ENCODE measurements at regions not wholly inside any gene's neighbourhood (a gene's known extent, or its start where the extent isn't known, plus 50 kb on each side); places are given as distances from the start of the nearest gene placed in this dataset.

DNA sequence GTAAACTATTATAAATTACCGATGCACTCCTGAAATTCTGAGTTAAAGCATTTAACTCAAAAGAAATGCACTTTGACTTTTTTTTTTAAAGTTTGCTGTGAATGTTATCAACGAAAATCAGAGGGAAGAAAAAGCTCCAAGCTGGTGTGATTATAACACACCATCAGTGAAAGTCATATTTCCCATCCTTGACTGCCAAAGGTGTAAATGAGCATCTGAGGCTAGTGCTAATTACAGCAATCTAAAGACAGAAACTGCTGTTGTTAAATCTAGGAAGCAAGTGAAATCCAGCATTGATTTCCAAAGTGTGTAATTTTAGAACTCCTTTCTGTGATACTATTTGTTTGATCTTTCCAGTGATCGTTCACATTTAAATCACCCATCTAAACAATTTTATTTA, 1538.8 kb downstream of the TECRL start:
- no peak overlapping the region for H3K27ac ChIP-seq (ENCODE audit: low read depth, low read length)

GRCh38 chr4:62865261-62865660, 1544.0 kb downstream of the TECRL start:
- no peaks in the 10 kb centered on the region for H3K27me3 ChIP-seq (ENCODE audit: insufficient read depth, low read length)
- no peaks in the 10 kb centered on the region for H3K4me1 ChIP-seq (ENCODE audit: control insufficient read depth, insufficient read depth, low read length, unreplicated experiment)
- no peak overlapping the region for H3K27ac ChIP-seq (ENCODE audit: low read depth, low read length)
- no peak overlapping the region for H2AFZ ChIP-seq (ENCODE audit: low read length, unreplicated experiment)
- no peaks in the 10 kb centered on the region for H3K36me3 ChIP-seq (ENCODE audit: insufficient read depth, low read length)
- H3K4me3 ChIP-seq (ENCODE audit: low read depth, low read length), result no peak overlapping the region
- H3K79me2 ChIP-seq (ENCODE audit: control insufficient read depth, insufficient read depth, low read length, unreplicated experiment), result no peaks in the 10 kb centered on the region

More for the DNA sequence above, 1538.8 kb downstream of the TECRL start:
- Histone ChIP-seq H3K4me1 (ENCODE audit: control insufficient read depth, insufficient read depth, low read length, unreplicated experiment) (no peaks in the 10 kb centered on the region), H2AFZ (ENCODE audit: low read length, unreplicated experiment) (no peak overlapping the region), H3K27me3 (ENCODE audit: insufficient read depth, low read length) (no peaks in the 10 kb centered on the region), H3K79me2 (ENCODE audit: control insufficient read depth, insufficient read depth, low read length, unreplicated experiment) (no peaks in the 10 kb centered on the region), H3K4me3 (ENCODE audit: low read depth, low read length) (no peak overlapping the region), H3K36me3 (ENCODE audit: insufficient read depth, low read length) (no peaks in the 10 kb centered on the region)

GRCh38 chr4:62849696-62850095, 1559.6 kb downstream of the TECRL start:
- H3K4me1 ChIP-seq (ENCODE audit: control insufficient read depth, insufficient read depth, low read length, unreplicated experiment), result no peaks in the 10 kb centered on the region
- H3K27me3 ChIP-seq (ENCODE audit: insufficient read depth, low read length), result no peaks in the 10 kb centered on the region
- H3K79me2 ChIP-seq (ENCODE audit: control insufficient read depth, insufficient read depth, low read length, unreplicated experiment), result no peaks in the 10 kb centered on the region
- no peak overlapping the region for H3K27ac ChIP-seq (ENCODE audit: low read depth, low read length)
- H3K36me3 ChIP-seq (ENCODE audit: insufficient read depth, low read length), result no peaks in the 10 kb centered on the region
- H3K4me3 ChIP-seq (ENCODE audit: low read depth, low read length), result no peak overlapping the region
- no peak overlapping the region for H2AFZ ChIP-seq (ENCODE audit: low read length, unreplicated experiment)

- Histone ChIP-seq H2AFZ (ENCODE audit: low read length, unreplicated experiment) (no peak overlapping the region), H3K36me3 (ENCODE audit: insufficient read depth, low read length) (no peaks in the 10 kb centered on the region), H3K79me2 (ENCODE audit: control insufficient read depth, insufficient read depth, low read length, unreplicated experiment) (no peaks in the 10 kb centered on the region), H3K4me3 (ENCODE audit: low read depth, low read length) (no peak overlapping the region), H3K27me3 (ENCODE audit: insufficient read depth, low read length) (no peaks in the 10 kb centered on the region), H3K4me1 (ENCODE audit: control insufficient read depth, insufficient read depth, low read length, unreplicated experiment) (no peaks in the 10 kb centered on the region), H3K27ac (ENCODE audit: low read depth, low read length) (no peak overlapping the region)
Observed at GRCh38 chr4:62835631-62836030, 1573.6 kb downstream of the TECRL start.

GRCh38 chr4:62822306-62822705, 1586.9 kb downstream of the TECRL start:
- H3K27me3 ChIP-seq (ENCODE audit: insufficient read depth, low read length), result no peaks in the 10 kb centered on the region
- H3K4me1 ChIP-seq (ENCODE audit: control insufficient read depth, insufficient read depth, low read length, unreplicated experiment), result no peaks in the 10 kb centered on the region
- no peak overlapping the region for H3K27ac ChIP-seq (ENCODE audit: low read depth, low read length)

DNA sequence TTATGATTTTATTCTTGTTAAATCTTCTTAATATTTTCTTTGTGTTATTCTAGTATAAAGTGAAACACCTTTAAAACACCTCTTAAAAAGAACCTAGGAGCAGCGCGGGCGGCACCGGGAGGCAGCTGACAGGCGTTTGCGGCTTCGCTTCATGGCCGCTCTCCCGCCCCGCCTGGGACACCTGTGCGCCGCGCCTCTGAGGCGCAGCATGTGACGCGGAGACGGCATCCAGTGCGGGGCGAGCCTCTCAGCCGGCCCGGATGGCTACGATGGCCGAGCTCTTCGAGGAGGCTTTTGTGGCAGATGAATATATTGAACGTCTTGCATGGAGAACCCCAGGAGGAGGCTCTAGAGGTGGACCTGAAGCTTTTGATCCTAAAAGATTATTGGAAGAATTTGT, 1592.7 kb downstream of the TECRL start:
- Histone ChIP-seq H3K79me2 (ENCODE audit: control insufficient read depth, insufficient read depth, low read length, unreplicated experiment) (no peaks in the 10 kb centered on the region), H3K36me3 (ENCODE audit: insufficient read depth, low read length) (no peaks in the 10 kb centered on the region), H3K27me3 (ENCODE audit: insufficient read depth, low read length) (no peaks in the 10 kb centered on the region), H3K27ac (ENCODE audit: low read depth, low read length) (no peak overlapping the region), H3K4me3 (ENCODE audit: low read depth, low read length) (no peak overlapping the region), H2AFZ (ENCODE audit: low read length, unreplicated experiment) (no peak overlapping the region), H3K4me1 (ENCODE audit: control insufficient read depth, insufficient read depth, low read length, unreplicated experiment) (no peaks in the 10 kb centered on the region)

More at GRCh38 chr4:62822306-62822705, 1586.9 kb downstream of the TECRL start:
- Histone ChIP-seq H3K36me3 (ENCODE audit: insufficient read depth, low read length) (no peaks in the 10 kb centered on the region), H3K79me2 (ENCODE audit: control insufficient read depth, insufficient read depth, low read length, unreplicated experiment) (no peaks in the 10 kb centered on the region), H3K4me3 (ENCODE audit: low read depth, low read length) (no peak overlapping the region), H2AFZ (ENCODE audit: low read length, unreplicated experiment) (no peak overlapping the region)

DNA sequence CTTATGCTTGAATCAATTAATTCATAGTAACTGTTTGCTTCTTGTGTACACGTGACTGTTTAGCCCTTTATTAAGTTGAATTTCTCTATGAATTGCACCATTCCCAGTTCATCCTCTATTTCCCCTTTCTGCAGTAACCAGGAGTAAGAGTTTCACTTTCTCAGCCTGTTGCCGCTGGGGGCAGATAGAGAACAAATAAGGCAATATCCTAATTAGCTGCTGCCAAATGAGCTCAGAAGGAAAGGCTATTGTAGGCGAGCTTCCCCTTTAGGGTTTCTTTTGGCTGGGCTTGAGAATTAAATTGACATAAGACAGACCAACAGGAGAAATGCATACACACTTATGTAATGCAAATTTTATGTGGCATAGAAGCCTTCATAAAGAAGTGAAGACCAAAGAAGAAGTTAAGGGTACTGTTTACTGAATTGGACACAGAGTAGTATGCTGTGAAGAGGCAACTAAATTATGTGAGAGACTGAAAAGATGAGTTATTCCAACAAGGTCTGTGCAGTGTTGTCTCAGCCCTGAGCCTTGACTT, 1594.7 kb downstream of the TECRL start:
- Histone ChIP-seq H3K27ac (ENCODE audit: low read depth, low read length) (no peak overlapping the region), H3K79me2 (ENCODE audit: control insufficient read depth, insufficient read depth, low read length, unreplicated experiment) (no peaks in the 10 kb centered on the region), H3K36me3 (ENCODE audit: insufficient read depth, low read length) (no peaks in the 10 kb centered on the region), H2AFZ (ENCODE audit: low read length, unreplicated experiment) (no peak overlapping the region), H3K27me3 (ENCODE audit: insufficient read depth, low read length) (no peaks in the 10 kb centered on the region), H3K4me3 (ENCODE audit: low read depth, low read length) (no peak overlapping the region), H3K4me1 (ENCODE audit: control insufficient read depth, insufficient read depth, low read length, unreplicated experiment) (no peaks in the 10 kb centered on the region)

DNA sequence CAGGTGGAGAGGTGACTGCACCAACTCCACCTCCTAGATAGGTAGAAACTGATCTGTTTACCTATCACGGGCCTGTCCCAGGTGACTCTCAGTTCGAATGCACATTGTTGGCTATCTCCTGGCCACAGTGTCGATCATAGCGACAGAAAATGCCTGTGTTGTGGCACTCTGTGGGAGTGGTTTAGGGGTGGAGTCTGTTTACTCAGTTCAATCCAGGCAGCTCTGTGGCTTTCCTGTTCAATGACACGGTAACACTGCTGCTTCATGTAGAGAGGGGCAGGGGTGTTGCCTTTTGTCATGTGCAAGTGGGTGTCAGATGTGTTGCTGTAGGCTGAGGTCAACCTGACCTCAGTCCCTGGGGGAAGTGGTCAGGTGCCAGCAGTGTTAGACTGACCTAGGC, 1602.4 kb downstream of the TECRL start:
- Histone ChIP-seq H3K27ac (ENCODE audit: low read depth, low read length) (no peak overlapping the region), H3K79me2 (ENCODE audit: control insufficient read depth, insufficient read depth, low read length, unreplicated experiment) (no peaks in the 10 kb centered on the region), H2AFZ (ENCODE audit: low read length, unreplicated experiment) (no peak overlapping the region), H3K4me1 (ENCODE audit: control insufficient read depth, insufficient read depth, low read length, unreplicated experiment) (no peaks in the 10 kb centered on the region), H3K4me3 (ENCODE audit: low read depth, low read length) (no peak overlapping the region), H3K27me3 (ENCODE audit: insufficient read depth, low read length) (no peaks in the 10 kb centered on the region), H3K36me3 (ENCODE audit: insufficient read depth, low read length) (no peaks in the 10 kb centered on the region)

DNA sequence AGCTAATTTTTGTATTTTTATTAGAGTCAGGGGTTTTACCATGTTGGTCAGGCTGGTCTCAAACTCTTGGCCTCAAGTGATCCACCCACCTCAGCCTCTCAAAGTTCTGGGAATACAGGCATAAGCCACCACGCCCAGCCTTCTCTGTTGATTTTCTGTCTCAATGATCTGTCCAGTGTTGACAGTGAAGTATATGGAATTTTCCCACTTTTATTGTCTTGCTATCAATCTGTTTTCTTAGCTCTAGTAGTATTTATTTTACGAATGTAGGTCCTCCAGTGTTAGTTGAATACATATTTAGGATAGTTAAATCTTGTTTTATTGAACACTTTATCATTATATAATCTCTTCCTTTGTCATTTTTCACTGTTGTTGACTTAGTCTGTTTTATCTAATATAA, 1603.9 kb downstream of the ADGRL3 start:
- Histone ChIP-seq H3K4me3 (ENCODE audit: low read depth, low read length) (no peak overlapping the region), H3K27ac (ENCODE audit: low read depth, low read length) (no peak overlapping the region), H3K79me2 (ENCODE audit: control insufficient read depth, insufficient read depth, low read length, unreplicated experiment) (no peaks in the 10 kb centered on the region), H3K4me1 (ENCODE audit: control insufficient read depth, insufficient read depth, low read length, unreplicated experiment) (no peaks in the 10 kb centered on the region), H3K36me3 (ENCODE audit: insufficient read depth, low read length) (no peaks in the 10 kb centered on the region), H2AFZ (ENCODE audit: low read length, unreplicated experiment) (no peak overlapping the region), H3K27me3 (ENCODE audit: insufficient read depth, low read length) (no peaks in the 10 kb centered on the region)

DNA sequence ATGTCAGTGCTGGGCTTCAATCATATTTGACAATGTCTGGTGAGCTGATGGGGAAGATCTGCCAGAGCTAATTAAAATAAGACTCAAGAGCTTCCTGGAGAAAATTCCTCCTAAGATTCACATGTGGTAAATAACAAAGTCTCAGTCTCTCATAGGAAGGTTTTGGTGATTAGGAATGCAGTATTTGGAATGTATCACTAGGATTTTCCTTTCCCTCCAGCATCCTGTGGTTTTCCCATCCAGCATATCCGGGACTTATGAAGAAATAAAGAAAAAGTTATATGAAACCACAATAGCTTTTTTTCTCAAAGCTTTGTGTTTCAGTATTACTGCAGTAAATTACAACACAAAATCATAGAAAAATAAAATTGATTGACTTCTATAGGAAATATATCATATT, 1597.1 kb downstream of the ADGRL3 start:
- H3K4me1 ChIP-seq (ENCODE audit: control insufficient read depth, insufficient read depth, low read length, unreplicated experiment), result no peaks in the 10 kb centered on the region
- no peaks in the 10 kb centered on the region for H3K36me3 ChIP-seq (ENCODE audit: insufficient read depth, low read length)
- no peaks in the 10 kb centered on the region for H3K27me3 ChIP-seq (ENCODE audit: insufficient read depth, low read length)
- H3K27ac ChIP-seq (ENCODE audit: low read depth, low read length), result no peak overlapping the region
- H3K79me2 ChIP-seq (ENCODE audit: control insufficient read depth, insufficient read depth, low read length, unreplicated experiment), result no peaks in the 10 kb centered on the region
- H3K4me3 ChIP-seq (ENCODE audit: low read depth, low read length), result no peak overlapping the region
- no peak overlapping the region for H2AFZ ChIP-seq (ENCODE audit: low read length, unreplicated experiment)

DNA sequence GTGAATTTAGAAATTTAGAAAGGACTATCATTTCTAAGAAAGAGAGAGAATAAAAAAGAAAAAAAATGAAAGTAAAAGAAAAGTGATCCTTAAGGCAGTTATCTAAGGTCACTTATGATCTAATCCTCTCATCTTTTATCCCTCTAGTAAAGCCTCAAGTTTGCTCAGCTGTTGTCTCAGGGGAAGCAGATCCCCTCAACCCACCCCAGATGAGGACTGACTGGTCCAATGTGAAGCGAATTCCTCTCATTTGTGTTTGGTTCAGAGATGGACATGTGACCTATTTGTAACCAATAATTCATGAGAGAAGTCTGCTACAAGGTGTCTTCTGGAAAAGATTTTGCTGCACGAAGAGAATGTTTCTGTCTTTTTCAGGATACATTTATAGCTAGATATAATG, 1591.3 kb downstream of the ADGRL3 start:
- no peaks in the 10 kb centered on the region for H3K36me3 ChIP-seq (ENCODE audit: insufficient read depth, low read length)
- no peaks in the 10 kb centered on the region for H3K4me1 ChIP-seq (ENCODE audit: control insufficient read depth, insufficient read depth, low read length, unreplicated experiment)
- no peak overlapping the region for H3K27ac ChIP-seq (ENCODE audit: low read depth, low read length)
- H2AFZ ChIP-seq (ENCODE audit: low read length, unreplicated experiment), result no peak overlapping the region
- no peaks in the 10 kb centered on the region for H3K27me3 ChIP-seq (ENCODE audit: insufficient read depth, low read length)
- H3K4me3 ChIP-seq (ENCODE audit: low read depth, low read length), result no peak overlapping the region
- no peaks in the 10 kb centered on the region for H3K79me2 ChIP-seq (ENCODE audit: control insufficient read depth, insufficient read depth, low read length, unreplicated experiment)

Measured in ACC112 (cell line).